SK-N-SH (cell line): ENCODE measurements at regions not wholly inside any gene's neighbourhood (a gene's known extent, or its start where the extent isn't known, plus 50 kb on each side); places are given as distances from the start of the nearest gene placed in this dataset.

Experiments used
- CTCF ChIA-PET: fragments of 300-600, 350-600 bp; formaldehyde crosslinking; extraction: SDS; loops from one replicate; lab custom pipeline; 2021; lab: Yijun Ruan, JAX
- POLR2A ChIA-PET: fragments of 350-600 bp; sonication (Branson Sonifier 250); formaldehyde crosslinking; extraction: SDS; loops from one replicate; lab custom pipeline; 2020; ENCODE audit warnings: antibody characterized with exemption, inconsistent platforms; lab: Yijun Ruan, JAX
- DNase-seq: peaks from one replicate; pipeline ENCODE4 v3.0.0; 2012
- H2AFZ ChIP-seq: fragments of 200-600 bp; sonication (generic); 2 replicates; pipeline ENCODE4 v1.8.1; 2016; ENCODE audit warnings: antibody characterized with exemption, mild to moderate bottlenecking, low read depth
- H3F3A ChIP-seq: fragments of 200-600 bp; sonication (generic); replicated peaks from 2 replicates; pipeline ENCODE3; 2016; ENCODE audit warnings: antibody characterized with exemption, mild to moderate bottlenecking; ENCODE audit not compliant: insufficient read depth
- H3K27ac ChIP-seq, 2 experiments: fragments of 200-500 bp in 1 of 2; fragments of 200-600 bp in 1 of 2; sonication (Bioruptor generic) in 1 of 2; sonication (generic), shearing (Covaris generic) in 1 of 2; 2 replicates each; pipeline versions ENCODE4 v1.5.1 to v1.6.1; 2014 to 2016; ENCODE audit warnings: low read depth in 2 of 2, inconsistent platforms in 1 of 2, low read length in 1 of 2, mild to moderate bottlenecking in 1 of 2, mixed read lengths in 1 of 2
- H3K27me3 ChIP-seq: fragments of 200-600 bp; sonication (generic), shearing (Covaris generic); 2 replicates; pipeline ENCODE4 v1.6.1; 2016; ENCODE audit warnings: mixed run types; ENCODE audit not compliant: insufficient read depth
- H3K36me3 ChIP-seq, 2 experiments: fragments of 200-500 bp in 1 of 2; fragments of 200-600 bp in 1 of 2; sonication (Bioruptor generic) in 1 of 2; sonication (generic) in 1 of 2; replicated peaks in 1 of 2; 2 replicates each; pipeline versions ENCODE3 to v1.5.1; 2014 to 2016; ENCODE audit warnings: low read length in 1 of 2, mild to moderate bottlenecking in 1 of 2; ENCODE audit not compliant: insufficient read depth in 2 of 2, control insufficient read depth in 1 of 2
- H3K4me1 ChIP-seq, 2 experiments: fragments of 200-500 bp in 1 of 2; fragments of 200-600 bp in 1 of 2; sonication (Bioruptor generic) in 1 of 2; sonication (generic), shearing (Covaris generic) in 1 of 2; 2 replicates each; pipeline versions ENCODE4 v1.5.1 to v1.6.1; 2014 to 2016; ENCODE audit warnings: low read depth in 1 of 2, low read length in 1 of 2, mixed run types in 1 of 2; ENCODE audit not compliant: insufficient read depth in 2 of 2, control insufficient read depth in 1 of 2
- H3K4me2 ChIP-seq: fragments of 200-600 bp; sonication (generic), shearing (Covaris generic); 2 replicates; pipeline ENCODE4 v1.6.1; 2017; ENCODE audit warnings: mixed run types
- H3K4me3 ChIP-seq, 2 experiments: fragments of 200-500 bp in 1 of 2; fragments of 200-600 bp in 1 of 2; sonication (Bioruptor generic) in 1 of 2; sonication (generic), shearing (Covaris generic) in 1 of 2; 2 replicates each; pipeline versions ENCODE4 v1.5.1 to v1.8.1; 2014 to 2016; ENCODE audit warnings: low read depth in 2 of 2, inconsistent platforms in 1 of 2, low read length in 1 of 2, mild to moderate bottlenecking in 1 of 2, mixed read lengths in 1 of 2, moderate library complexity in 1 of 2
- H3K79me2 ChIP-seq: fragments of 200-600 bp; sonication (generic); 2 replicates; pipeline ENCODE4 v1.8.1; 2017; ENCODE audit warnings: mild to moderate bottlenecking; ENCODE audit not compliant: insufficient read depth
- H3K9ac ChIP-seq: fragments of 200-600 bp; sonication (generic); 2 replicates; pipeline ENCODE4 v1.6.1; 2017; ENCODE audit warnings: mixed run types
- H3K9me2 ChIP-seq: fragments of 200-600 bp; sonication (generic); 2 replicates; pipeline ENCODE4 v1.6.1; 2017; ENCODE audit warnings: mixed run types
- H3K9me3 ChIP-seq: fragments of 200-600 bp; sonication (generic); 2 replicates; pipeline ENCODE4 v1.6.1; 2017; ENCODE audit warnings: mixed run types, mild to moderate bottlenecking, moderate library complexity
- H4K20me1 ChIP-seq: fragments of 200-600 bp; sonication (generic); 2 replicates; pipeline ENCODE4 v1.6.1; 2017; ENCODE audit warnings: mild to moderate bottlenecking, mixed run types; ENCODE audit not compliant: insufficient read depth
- ELF1 ChIP-seq: IDR thresholded peaks from 2 replicates; pipeline ENCODE4 v1.4.0; 2012
- EP300 ChIP-seq, 2 experiments: IDR thresholded peaks; 2 replicates each; pipeline versions ENCODE4 v1.4.0 to v1.6.1; 2012; ENCODE audit warnings: borderline replicate concordance in 1 of 2, low read depth in 1 of 2, low read length in 1 of 2
- EZH2phosphoT487 ChIP-seq: fragments of 200-600 bp; sonication (generic); IDR thresholded peaks from 2 replicates; pipeline ENCODE4 v1.6.1; 2017; ENCODE audit warnings: low read depth, mixed run types, mild to moderate bottlenecking, antibody characterized with exemption, moderate library complexity, borderline replicate concordance
- FOSL2 ChIP-seq: IDR thresholded peaks from 2 replicates; pipeline ENCODE4 v1.4.0; 2012; ENCODE audit warnings: low read depth, mild to moderate bottlenecking, moderate library complexity, borderline replicate concordance
- FOXM1 ChIP-seq: IDR thresholded peaks from 2 replicates; pipeline ENCODE4 v1.4.0; 2012; ENCODE audit warnings: low read depth, mild to moderate bottlenecking
- GABPA ChIP-seq: IDR thresholded peaks from 2 replicates; pipeline ENCODE4 v1.4.0; 2012; ENCODE audit warnings: low read depth, mild to moderate bottlenecking
- GATA2 ChIP-seq: sonication (generic); formaldehyde crosslinking; IDR thresholded peaks from 2 replicates; pipeline ENCODE4 v1.5.0; 2020; ENCODE audit warnings: mild to moderate bottlenecking, missing genetic modification reagents
- JUND ChIP-seq: IDR thresholded peaks from 2 replicates; pipeline ENCODE4 v1.4.0; 2012
- MXI1 ChIP-seq: IDR thresholded peaks from 2 replicates; pipeline ENCODE4 v1.6.1; 2012; ENCODE audit warnings: mild to moderate bottlenecking, low read depth, low read length, improper control_type of control experiment
- NFIC ChIP-seq: IDR thresholded peaks from 2 replicates; pipeline ENCODE4 v1.4.0; 2012; ENCODE audit warnings: borderline replicate concordance
- NRF1 ChIP-seq: IDR thresholded peaks from 2 replicates; pipeline ENCODE4 v1.6.1; 2012; ENCODE audit warnings: low read depth, mild to moderate bottlenecking, low read length
- RAD21 ChIP-seq: IDR thresholded peaks from 2 replicates; pipeline ENCODE4 v1.6.1; 2012; ENCODE audit warnings: mild to moderate bottlenecking, low read length
- RFX5 ChIP-seq: IDR thresholded peaks from 2 replicates; pipeline ENCODE4 v1.6.1; 2012; ENCODE audit warnings: mild to moderate bottlenecking, improper control_type of control experiment, low read length
- RXRA ChIP-seq: IDR thresholded peaks from 2 replicates; pipeline ENCODE4 v1.4.0; 2012; ENCODE audit warnings: low read depth, mild to moderate bottlenecking, borderline replicate concordance
- SIN3A ChIP-seq: IDR thresholded peaks from 2 replicates; pipeline ENCODE4 v1.6.1; 2012; ENCODE audit warnings: low read depth, mild to moderate bottlenecking, low read length, moderate library complexity, borderline replicate concordance
- TCF12 ChIP-seq: IDR thresholded peaks from 2 replicates; pipeline ENCODE4 v1.4.0; 2012
- YY1 ChIP-seq: IDR thresholded peaks from 2 replicates; pipeline ENCODE4 v1.4.0; 2012; ENCODE audit warnings: low read depth, mild to moderate bottlenecking
- WGBS: methylation state at CpG from one replicate; pipeline ENCODE4 v1.1.6; 2017; ENCODE audit warnings: low lambda C conversion rate; 5-methylcytosine and 5-hydroxymethylcytosine counted together
- TF ChIP-seq, protein P1 (sequence below): IDR thresholded peaks from 2 replicates; pipeline ENCODE4 v1.6.1; 2012; ENCODE audit warnings: mild to moderate bottlenecking, low read depth, low read length, moderate library complexity
- TF ChIP-seq, protein P2 (sequence below): fragments of 200-600 bp; sonication (generic); IDR thresholded peaks from 2 replicates; pipeline ENCODE4 v1.6.1; 2017; ENCODE audit warnings: antibody characterized with exemption, mild to moderate bottlenecking, moderate library complexity
- TF ChIP-seq, protein P3 (sequence below): IDR thresholded peaks from 2 replicates; pipeline ENCODE4 v1.4.0; 2012; ENCODE audit warnings: low read depth

DNA sequence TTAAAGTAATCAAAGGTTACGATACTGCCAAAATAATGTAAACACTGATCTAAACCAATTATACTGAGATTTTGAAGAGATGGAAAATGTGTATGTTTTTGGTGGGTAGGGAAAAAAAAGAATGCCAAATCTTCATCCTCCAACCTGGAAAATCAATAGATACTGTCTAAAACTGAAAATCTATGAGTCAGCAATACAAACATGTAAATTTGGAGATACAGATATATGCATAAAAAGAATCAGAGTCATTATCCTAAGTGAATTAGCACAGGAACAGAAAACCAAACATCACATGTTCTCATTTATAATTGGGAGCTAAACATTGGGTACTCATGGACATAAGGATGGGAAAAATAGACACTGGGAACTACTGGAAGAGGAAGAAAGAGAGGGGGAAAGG, 197.4 kb upstream of the TRPC5 start:
- Histone ChIP-seq H4K20me1 (no peaks in the 10 kb centered on the region), H3K4me3 (no peak overlapping the region), H3K79me2 (no peaks in the 10 kb centered on the region), H3K4me2 (no peak overlapping the region), H2AFZ (no peak overlapping the region), H3K27me3 (0 out of 2 replicates have a peak, but pooled peaks cover 6% of the 10 kb centered on the region), H3K36me3 (no peaks in the 10 kb centered on the region), H3K4me1 (no peaks in the 10 kb centered on the region), H3K9ac (no peak overlapping the region), H3F3A (no peaks in the 10 kb centered on the region), H3K9me3 (no peaks in the 10 kb centered on the region), H3K9me2 (no peaks in the 10 kb centered on the region), H3K27ac (no peak overlapping the region)
- DNase-seq = no peak
- CTCF ChIA-PET = no interaction called here
- TF ChIP-seq SIN3A (no peak), EP300 (IDR thresholded peaks at IDR 0.05; ENCODE audit: borderline replicate concordance in 1 of 2, low read depth in 1 of 2, low read length in 1 of 2) (no peak), FOSL2 (no peak), TCF12 (no peak), GATA2 (CRISPR knock-in tag) (no peak), RFX5 (no peak), JUND (no peak), FOXM1 (no peak), YY1 (no peak), NRF1 (no peak), RXRA (no peak), GABPA (no peak)
- TF ChIP-seq, protein P1, sequence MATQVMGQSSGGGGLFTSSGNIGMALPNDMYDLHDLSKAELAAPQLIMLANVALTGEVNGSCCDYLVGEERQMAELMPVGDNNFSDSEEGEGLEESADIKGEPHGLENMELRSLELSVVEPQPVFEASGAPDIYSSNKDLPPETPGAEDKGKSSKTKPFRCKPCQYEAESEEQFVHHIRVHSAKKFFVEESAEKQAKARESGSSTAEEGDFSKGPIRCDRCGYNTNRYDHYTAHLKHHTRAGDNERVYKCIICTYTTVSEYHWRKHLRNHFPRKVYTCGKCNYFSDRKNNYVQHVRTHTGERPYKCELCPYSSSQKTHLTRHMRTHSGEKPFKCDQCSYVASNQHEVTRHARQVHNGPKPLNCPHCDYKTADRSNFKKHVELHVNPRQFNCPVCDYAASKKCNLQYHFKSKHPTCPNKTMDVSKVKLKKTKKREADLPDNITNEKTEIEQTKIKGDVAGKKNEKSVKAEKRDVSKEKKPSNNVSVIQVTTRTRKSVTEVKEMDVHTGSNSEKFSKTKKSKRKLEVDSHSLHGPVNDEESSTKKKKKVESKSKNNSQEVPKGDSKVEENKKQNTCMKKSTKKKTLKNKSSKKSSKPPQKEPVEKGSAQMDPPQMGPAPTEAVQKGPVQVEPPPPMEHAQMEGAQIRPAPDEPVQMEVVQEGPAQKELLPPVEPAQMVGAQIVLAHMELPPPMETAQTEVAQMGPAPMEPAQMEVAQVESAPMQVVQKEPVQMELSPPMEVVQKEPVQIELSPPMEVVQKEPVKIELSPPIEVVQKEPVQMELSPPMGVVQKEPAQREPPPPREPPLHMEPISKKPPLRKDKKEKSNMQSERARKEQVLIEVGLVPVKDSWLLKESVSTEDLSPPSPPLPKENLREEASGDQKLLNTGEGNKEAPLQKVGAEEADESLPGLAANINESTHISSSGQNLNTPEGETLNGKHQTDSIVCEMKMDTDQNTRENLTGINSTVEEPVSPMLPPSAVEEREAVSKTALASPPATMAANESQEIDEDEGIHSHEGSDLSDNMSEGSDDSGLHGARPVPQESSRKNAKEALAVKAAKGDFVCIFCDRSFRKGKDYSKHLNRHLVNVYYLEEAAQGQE = no peak
- TF ChIP-seq, protein P2, sequence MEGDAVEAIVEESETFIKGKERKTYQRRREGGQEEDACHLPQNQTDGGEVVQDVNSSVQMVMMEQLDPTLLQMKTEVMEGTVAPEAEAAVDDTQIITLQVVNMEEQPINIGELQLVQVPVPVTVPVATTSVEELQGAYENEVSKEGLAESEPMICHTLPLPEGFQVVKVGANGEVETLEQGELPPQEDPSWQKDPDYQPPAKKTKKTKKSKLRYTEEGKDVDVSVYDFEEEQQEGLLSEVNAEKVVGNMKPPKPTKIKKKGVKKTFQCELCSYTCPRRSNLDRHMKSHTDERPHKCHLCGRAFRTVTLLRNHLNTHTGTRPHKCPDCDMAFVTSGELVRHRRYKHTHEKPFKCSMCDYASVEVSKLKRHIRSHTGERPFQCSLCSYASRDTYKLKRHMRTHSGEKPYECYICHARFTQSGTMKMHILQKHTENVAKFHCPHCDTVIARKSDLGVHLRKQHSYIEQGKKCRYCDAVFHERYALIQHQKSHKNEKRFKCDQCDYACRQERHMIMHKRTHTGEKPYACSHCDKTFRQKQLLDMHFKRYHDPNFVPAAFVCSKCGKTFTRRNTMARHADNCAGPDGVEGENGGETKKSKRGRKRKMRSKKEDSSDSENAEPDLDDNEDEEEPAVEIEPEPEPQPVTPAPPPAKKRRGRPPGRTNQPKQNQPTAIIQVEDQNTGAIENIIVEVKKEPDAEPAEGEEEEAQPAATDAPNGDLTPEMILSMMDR = no peak
- POLR2A ChIA-PET = no interaction called here
- WGBS = 37% methylated on average over 1 of the region's 1 CpG

DNA sequence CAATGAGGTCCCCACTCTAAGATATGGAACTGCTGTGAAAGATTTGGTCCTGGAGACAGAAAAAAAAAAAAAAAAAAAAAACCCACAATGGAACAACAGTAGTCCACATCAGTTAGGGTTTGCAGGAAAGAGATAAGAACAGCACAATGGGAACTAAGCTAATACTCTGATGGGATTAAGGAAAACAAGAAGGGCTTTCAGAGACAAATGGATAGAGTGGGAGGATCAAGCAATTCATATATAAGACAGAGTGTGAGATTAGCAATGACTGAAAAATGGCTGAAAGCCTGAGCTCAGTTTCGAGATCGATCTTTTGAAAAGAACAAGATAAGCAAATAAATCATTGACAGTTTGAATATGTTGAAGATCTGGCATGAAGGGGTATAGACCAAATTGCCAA, 188.4 kb upstream of the TRPC5 start:
- Histone ChIP-seq H3K36me3 (no peaks in the 10 kb centered on the region), H3K9me3 (no peaks in the 10 kb centered on the region), H2AFZ (no peak overlapping the region), H4K20me1 (no peaks in the 10 kb centered on the region), H3K4me1 (no peaks in the 10 kb centered on the region), H3K27me3 (no peaks in the 10 kb centered on the region; the same call in 1 of the 2 replicates), H3K4me3 (no peak overlapping the region), H3K27ac (no peak overlapping the region), H3K4me2 (no peak overlapping the region), H3K9me2 (no peaks in the 10 kb centered on the region), H3F3A (no peaks in the 10 kb centered on the region), H3K79me2 (no peaks in the 10 kb centered on the region), H3K9ac (no peak overlapping the region)
- CTCF ChIA-PET = no interaction called here
- 25% methylated on average over 2 of the region's 2 CpGs for WGBS
- DNase-seq = no peak
- POLR2A ChIA-PET = no interaction called here
- TF ChIP-seq GATA2 (CRISPR knock-in tag) (no peak), NFIC (no peak), EP300 (IDR thresholded peaks at IDR 0.05; ENCODE audit: borderline replicate concordance in 1 of 2, low read depth in 1 of 2, low read length in 1 of 2) (no peak), SIN3A (no peak), TCF12 (no peak), RAD21 (no peak), EZH2phosphoT487 (no peak), ELF1 (no peak), FOXM1 (no peak), MXI1 (no peak)
- TF ChIP-seq, protein P3, sequence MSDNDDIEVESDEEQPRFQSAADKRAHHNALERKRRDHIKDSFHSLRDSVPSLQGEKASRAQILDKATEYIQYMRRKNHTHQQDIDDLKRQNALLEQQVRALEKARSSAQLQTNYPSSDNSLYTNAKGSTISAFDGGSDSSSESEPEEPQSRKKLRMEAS = no peak
- TF ChIP-seq, protein P1 = no peak
